SH-SY5Y (cell line): ENCODE measurements at regions not wholly inside any gene's neighbourhood (a gene's known extent, or its start where the extent isn't known, plus 50 kb on each side); places are given as distances from the start of the nearest gene placed in this dataset.

Source experiments
- GATA2 ChIP-seq: IDR thresholded peaks from 2 replicates; pipeline ENCODE4 v1.6.1; 2011; ENCODE audit warnings: mild to moderate bottlenecking, low read depth, low read length
- GATA3 ChIP-seq: IDR thresholded peaks from 2 replicates; pipeline ENCODE4 v1.6.1; 2011; ENCODE audit warnings: low read depth, mild to moderate bottlenecking, low read length, moderate library complexity

DNA sequence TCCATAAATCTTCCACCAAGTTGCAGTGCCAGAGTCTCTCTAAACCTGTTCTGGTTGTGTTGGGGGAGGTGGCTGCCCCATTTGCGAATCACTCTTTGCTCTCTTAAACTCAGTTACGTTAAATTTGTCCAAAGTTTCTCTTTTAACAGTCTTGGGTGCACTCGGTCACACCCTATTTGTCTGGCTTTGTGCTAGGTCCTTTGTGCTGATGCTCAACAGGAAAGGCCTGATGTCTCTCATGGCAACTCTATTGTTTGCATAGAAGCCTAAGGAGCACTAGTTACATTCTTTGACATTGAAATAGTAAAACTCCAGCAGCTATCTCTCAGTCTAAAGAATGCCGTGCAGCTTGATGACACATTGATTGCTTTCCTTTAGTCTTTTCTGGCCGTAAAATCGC, 105.1 kb downstream of the TRMT11 start:
- TF ChIP-seq GATA2, result no peak
- no peak for TF ChIP-seq GATA3

- TF ChIP-seq GATA2, result no peak
- TF ChIP-seq GATA3, result no peak
These were observed 106.8 kb downstream of the TRMT11 start for GRCh38 chr6:126093108-126093507.

DNA sequence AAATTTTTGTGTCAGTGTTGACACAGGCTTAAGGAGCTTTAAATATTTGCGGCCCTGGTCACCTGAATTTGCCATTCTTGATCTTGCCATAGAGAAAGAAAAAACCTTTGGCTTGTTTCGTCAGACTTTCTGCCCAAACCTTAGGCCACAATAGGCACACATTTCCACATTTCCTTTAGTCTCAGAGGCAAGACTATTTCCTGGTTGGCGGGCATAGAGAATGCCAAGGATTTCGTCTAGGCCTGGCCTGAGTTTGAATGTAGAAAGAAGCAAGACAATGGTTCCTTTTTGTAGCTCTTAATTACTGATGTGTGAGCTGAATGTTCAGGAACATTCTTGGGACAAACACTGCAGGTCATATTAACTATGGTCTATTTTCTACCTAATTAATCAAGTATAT, 108.1 kb downstream of the TRMT11 start:
- TF ChIP-seq GATA3 (no peak), GATA2 (no peak)

- TF ChIP-seq GATA2 (no peak), GATA3 (no peak)
These were observed 114.0 kb downstream of the TRMT11 start for GRCh38 chr6:126100386-126100785.

DNA sequence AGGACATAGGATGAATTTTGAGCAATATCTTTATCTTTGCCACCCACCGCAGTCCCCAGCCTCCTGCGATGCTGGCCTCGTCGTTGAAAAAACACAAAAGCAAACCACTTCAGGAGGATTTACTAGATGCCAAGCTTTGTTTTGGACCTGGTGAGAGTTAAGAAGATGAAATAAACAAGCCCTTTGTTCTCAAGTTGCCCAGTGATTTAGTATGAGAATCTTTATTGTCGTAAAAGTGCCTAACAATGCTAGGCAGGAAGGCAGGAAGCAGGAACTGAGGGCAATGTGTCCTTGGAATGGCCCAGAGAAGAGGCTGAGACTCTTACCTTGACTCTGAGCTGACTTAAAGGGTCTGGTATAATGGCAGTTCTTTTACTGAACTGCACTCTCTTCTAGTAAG, 116.0 kb downstream of the TRMT11 start:
- no peak for TF ChIP-seq GATA3

DNA sequence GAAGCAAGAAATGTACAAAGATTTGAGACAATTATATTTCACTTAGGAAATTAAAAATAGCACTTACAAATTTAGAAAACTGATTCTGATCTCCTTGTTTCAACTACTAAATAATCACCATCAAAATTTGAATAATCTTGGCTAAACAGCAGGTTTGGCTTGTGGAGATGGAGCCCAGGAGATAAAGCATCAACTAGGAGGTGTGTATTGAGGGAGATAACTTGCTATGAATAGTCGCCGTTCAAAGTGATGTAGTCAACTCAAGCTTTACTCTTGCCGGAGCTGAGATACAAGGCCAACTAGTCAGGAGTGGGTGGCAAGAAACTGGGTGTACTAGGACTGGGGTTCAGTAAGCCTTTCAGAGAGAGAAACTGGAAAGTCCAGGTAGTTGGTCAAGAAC, 117.7 kb downstream of the TRMT11 start:
- TF ChIP-seq GATA2 (no peak), GATA3 (no peak)

- TF ChIP-seq GATA3, result no peak
- TF ChIP-seq GATA2, result no peak
These were observed 121.3 kb downstream of the TRMT11 start for GRCh38 chr6:126107475-126108166.

DNA sequence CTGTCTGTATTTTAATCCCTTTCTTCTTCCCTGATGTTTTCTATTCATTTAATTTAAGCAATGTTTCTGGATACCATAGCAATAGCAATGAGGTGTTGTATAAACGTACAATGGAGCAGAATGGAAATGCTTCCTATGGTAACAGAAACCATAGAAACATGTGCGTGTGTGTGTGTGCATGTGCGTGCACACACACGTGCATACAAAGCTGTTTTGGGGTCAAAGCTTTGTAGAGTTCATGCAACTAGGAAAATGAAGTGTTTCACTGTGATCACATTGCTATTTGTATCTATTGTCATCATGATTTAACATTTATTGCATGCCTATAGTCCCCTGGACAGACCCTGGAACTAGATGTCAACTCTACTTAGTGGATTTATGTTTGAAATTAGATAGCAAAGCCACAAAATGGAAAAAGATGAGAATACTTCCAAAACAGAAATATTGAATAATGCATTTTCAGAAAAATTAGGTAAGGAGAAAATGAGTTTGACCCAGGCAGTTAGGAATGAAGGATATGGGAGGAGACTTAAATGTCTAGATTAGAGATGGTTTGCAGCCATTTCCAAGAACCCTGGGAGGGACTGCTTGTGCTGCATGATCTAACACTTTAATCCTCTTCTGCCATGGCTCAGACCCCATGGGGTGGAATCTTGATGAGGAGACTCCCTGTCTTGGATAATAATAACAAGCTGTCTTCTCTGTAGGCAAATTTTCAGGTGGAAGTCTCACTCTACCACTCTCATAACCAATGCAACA, 124.4 kb downstream of the TRMT11 start:
- TF ChIP-seq GATA2 (no peak), GATA3 (no peak)

GRCh38 chr6:126111327-126111726, 125.0 kb downstream of the TRMT11 start:
- TF ChIP-seq GATA3 (no peak), GATA2 (no peak)

- TF ChIP-seq GATA2 (no peak), GATA3 (no peak)
These were observed 125.9 kb downstream of the TRMT11 start for GRCh38 chr6:126112171-126112632.

- TF ChIP-seq GATA2 (no peak), GATA3 (no peak)
These were observed 126.9 kb downstream of the TRMT11 start for GRCh38 chr6:126113261-126113660.

- TF ChIP-seq GATA3, result no peak
- TF ChIP-seq GATA2, result no peak
These were observed 130.9 kb downstream of the TRMT11 start for GRCh38 chr6:126117251-126117650.

- TF ChIP-seq GATA3 (no peak), GATA2 (no peak)
These were observed 131.9 kb downstream of the TRMT11 start for GRCh38 chr6:126118058-126118755.

- TF ChIP-seq GATA2 (no peak), GATA3 (no peak)
These were observed 132.6 kb downstream of the TRMT11 start for GRCh38 chr6:126118936-126119335.

DNA sequence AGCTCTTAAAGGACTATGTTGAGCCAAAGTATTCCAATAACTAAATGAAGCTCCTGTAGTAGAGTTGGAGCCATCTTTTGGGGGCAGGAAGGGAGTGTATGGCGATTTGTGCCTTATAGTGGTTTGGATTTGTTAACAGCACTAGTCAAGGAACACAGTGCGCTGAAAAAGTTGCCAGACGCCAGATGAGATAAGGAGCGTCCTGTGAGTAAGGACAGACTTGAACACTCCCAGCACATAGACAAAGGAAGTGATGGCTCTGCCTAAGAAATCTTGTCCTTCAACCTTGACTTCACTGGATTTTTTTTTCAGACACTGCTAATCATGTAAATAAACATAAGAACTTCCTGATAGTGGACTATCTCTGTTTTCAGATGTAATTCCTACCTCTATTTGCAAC, 136.9 kb downstream of the TRMT11 start:
- TF ChIP-seq GATA3 (no peak), GATA2 (no peak)

- no peak for TF ChIP-seq GATA2
- no peak for TF ChIP-seq GATA3
These were observed 141.3 kb downstream of the TRMT11 start for GRCh38 chr6:126127659-126128058.

- no peak for TF ChIP-seq GATA2
- no peak for TF ChIP-seq GATA3
These were observed 144.9 kb downstream of the TRMT11 start for GRCh38 chr6:126131246-126131645.
